B cell (primary cell): ENCODE measurements at regions not wholly inside any gene's neighbourhood (a gene's known extent, or its start where the extent isn't known, plus 50 kb on each side); places are given as distances from the start of the nearest gene placed in this dataset.

Experiments used
- ATAC-seq: fragments of 200-7000 bp; cut with Tn5 transposase; one replicate; pipeline ENCODE4 v1.10.0; 2021; ENCODE audit warnings: low read depth, mild to moderate bottlenecking, moderate number of reproducible peaks, moderate library complexity
- CTCF ChIA-PET: fragments of 350-600 bp; sonication (Branson Sonifier 250); formaldehyde crosslinking; loops from one replicate; lab custom pipeline; 2021; ENCODE audit warnings: antibody characterized with exemption, inconsistent platforms; lab: Charles Lee
- POLR2A ChIA-PET: fragments of 350-600 bp; sonication (Branson Sonifier 250); formaldehyde crosslinking; loops from one replicate; lab custom pipeline; 2021; ENCODE audit warnings: antibody characterized with exemption; lab: Charles Lee
- DNase-seq: peaks from one replicate; pipeline ENCODE4 v3.0.0; 2013
- H2AFZ ChIP-seq: 2 replicates; pipeline ENCODE4 v1.6.1; 2012; ENCODE audit warnings: mild to moderate bottlenecking, low read depth, low read length; ENCODE audit not compliant: insufficient read depth, poor library complexity, severe bottlenecking
- H3K27ac ChIP-seq, 2 donors: 1 replicate in 1 of 2; 2 replicates in 1 of 2; pipeline ENCODE4 v1.5.1; 2012 to 2013; ENCODE audit warnings: low read length in 2 of 2, mild to moderate bottlenecking in 2 of 2, moderate library complexity in 1 of 2
- H3K27me3 ChIP-seq, 4 experiments: fragments of 200-600 bp in 1 of 4; sonication (generic) in 1 of 4; replicated peaks in 1 of 4; 1 replicate in 2 of 4; 2 replicates in 2 of 4; pipeline versions ENCODE4 v1.6.1 to v1.7.0; 2013 to 2016; ENCODE audit warnings: low read length in 3 of 4, mild to moderate bottlenecking in 2 of 4, mixed read lengths in 1 of 4, moderate library complexity in 1 of 4; ENCODE audit not compliant: insufficient read depth in 4 of 4, control insufficient read depth in 3 of 4; ENCODE audit errors: control extremely low read depth in 1 of 4
- H3K36me3 ChIP-seq, 2 experiments: replicated peaks in 1 of 2; 1 replicate in 1 of 2; 2 replicates in 1 of 2; pipeline versions ENCODE4 v1.6.1 to v1.7.1; 2013; ENCODE audit warnings: low read length in 1 of 2; ENCODE audit not compliant: insufficient read depth in 2 of 2, control insufficient read depth in 1 of 2; ENCODE audit errors: control extremely low read depth in 1 of 2, extremely low read depth in 1 of 2
- H3K4me1 ChIP-seq, 2 donors: fragments of 200-600 bp in 1 of 2; sonication (generic) in 1 of 2; 1 replicate in 1 of 2; 2 replicates in 1 of 2; pipeline versions ENCODE4 v1.5.1 to v1.6.1; 2013 to 2017; ENCODE audit warnings: low read length in 2 of 2; ENCODE audit not compliant: control insufficient read depth in 2 of 2, insufficient read depth in 2 of 2
- H3K4me2 ChIP-seq: replicated peaks from 2 replicates; pipeline ENCODE3; 2012; ENCODE audit warnings: mild to moderate bottlenecking, low read depth, low read length; ENCODE audit not compliant: poor library complexity, severe bottlenecking
- H3K4me3 ChIP-seq, 5 experiments: fragments of 200-600 bp in 1 of 5; sonication (generic) in 1 of 5; 1 replicate in 3 of 5; 2 replicates in 2 of 5; pipeline versions ENCODE4 v1.5.1 to v1.7.0; 2011 to 2016; ENCODE audit warnings: low read length in 4 of 5, mild to moderate bottlenecking in 4 of 5, low read depth in 2 of 5, control low read depth in 1 of 5, moderate library complexity in 1 of 5; ENCODE audit not compliant: insufficient read depth in 1 of 5; ENCODE audit errors: control extremely low read depth in 1 of 5, extremely low read depth in 1 of 5
- H3K79me2 ChIP-seq: fragments of 200-600 bp; sonication (generic); one replicate; pipeline ENCODE4 v1.6.0; 2016; ENCODE audit warnings: low read length; ENCODE audit not compliant: control insufficient read depth, insufficient read depth
- H3K9ac ChIP-seq: fragments of 200-600 bp; sonication (generic); 2 replicates; pipeline ENCODE4 v1.6.1; 2017; ENCODE audit warnings: mild to moderate bottlenecking, low read length, moderate library complexity
- H3K9me3 ChIP-seq, 3 donors: one replicate each; pipeline versions ENCODE4 v1.6.1 to v1.7.1; 2013; ENCODE audit warnings: low read length in 2 of 3; ENCODE audit not compliant: control insufficient read depth in 2 of 3, insufficient read depth in 1 of 3; ENCODE audit errors: control extremely low read depth in 1 of 3
- H4K20me1 ChIP-seq: 2 replicates; pipeline ENCODE4 v1.6.0; 2012; ENCODE audit warnings: mild to moderate bottlenecking, low read length; ENCODE audit not compliant: insufficient read depth, control insufficient read depth, poor library complexity, severe bottlenecking
- H3K27ac Mint-ChIP-seq: one replicate; pipeline ENCODE4 v1.8.0; 2021; ENCODE audit warnings: mixed read lengths
- H3K27me3 Mint-ChIP-seq: one replicate; pipeline ENCODE4 v1.8.0; 2021; ENCODE audit warnings: mixed read lengths
- H3K4me1 Mint-ChIP-seq: one replicate; pipeline ENCODE4 v1.8.0; 2021; ENCODE audit warnings: mixed read lengths
- H3K4me3 Mint-ChIP-seq: one replicate; pipeline ENCODE4 v1.8.0; 2021; ENCODE audit warnings: mixed read lengths
- H3K9me3 Mint-ChIP-seq: one replicate; pipeline ENCODE4 v1.8.0; 2022; ENCODE audit warnings: mixed read lengths; ENCODE audit not compliant: insufficient read depth
- EZH2 ChIP-seq: IDR thresholded peaks from 2 replicates; pipeline ENCODE4 v1.6.1; 2012; ENCODE audit warnings: borderline replicate concordance, low read depth, mild to moderate bottlenecking, moderate library complexity, low read length; ENCODE audit not compliant: insufficient read depth, poor library complexity, severe bottlenecking
- WGBS: methylation state at CpG from one replicate; pipeline ENCODE4 v1.1.5; 2013; ENCODE audit warnings: missing lambda C conversion rate; ENCODE audit not compliant: insufficient coverage; 5-methylcytosine and 5-hydroxymethylcytosine counted together
- intact Hi-C: fragments of 100-400 bp; cut with micrococcal nuclease; formaldehyde crosslinking; loops from one replicate; pipeline ENCODE4 v1.10.0; 2022
- TF ChIP-seq, protein P1 (sequence below): fragments of 200-600 bp; IDR thresholded peaks from one replicate; pipeline ENCODE4 v1.8.0; 2022; ENCODE audit warnings: antibody characterized with exemption, mild to moderate bottlenecking

GRCh38 chr12:88684610-88685009, 104.3 kb upstream of the KITLG start:
- H3K27me3 Mint-ChIP-seq = no peaks in the 10 kb centered on the region
- Histone ChIP-seq H3K4me1 (no peaks in the 10 kb centered on the region), H3K27ac (no peak overlapping the region), H3K4me3 (no peak overlapping the region), H3K9me3 (peaks cover 0 to 5% (median 0%) of the 10 kb centered on the region in 3 donors), H2AFZ (no peak overlapping the region), H3K36me3 (no peaks in the 10 kb centered on the region), H3K4me2 (no peak overlapping the region), H3K79me2 (no peaks in the 10 kb centered on the region), H3K9ac (no peak overlapping the region), H3K27me3 (no peaks in the 10 kb centered on the region), H4K20me1 (no peaks in the 10 kb centered on the region)
- POLR2A ChIA-PET = interaction anchor here (0.6 kb wide), 1 partner anchor 236 kb away, joined by 3 read pairs; no protein-coding TSS in a partner anchor
- no peaks in the 10 kb centered on the region for H3K4me1 Mint-ChIP-seq
- intact Hi-C loops = no loop called here
- no peak overlapping the region for H3K4me3 Mint-ChIP-seq
- no peak for ATAC-seq
- TF ChIP-seq, protein P1, sequence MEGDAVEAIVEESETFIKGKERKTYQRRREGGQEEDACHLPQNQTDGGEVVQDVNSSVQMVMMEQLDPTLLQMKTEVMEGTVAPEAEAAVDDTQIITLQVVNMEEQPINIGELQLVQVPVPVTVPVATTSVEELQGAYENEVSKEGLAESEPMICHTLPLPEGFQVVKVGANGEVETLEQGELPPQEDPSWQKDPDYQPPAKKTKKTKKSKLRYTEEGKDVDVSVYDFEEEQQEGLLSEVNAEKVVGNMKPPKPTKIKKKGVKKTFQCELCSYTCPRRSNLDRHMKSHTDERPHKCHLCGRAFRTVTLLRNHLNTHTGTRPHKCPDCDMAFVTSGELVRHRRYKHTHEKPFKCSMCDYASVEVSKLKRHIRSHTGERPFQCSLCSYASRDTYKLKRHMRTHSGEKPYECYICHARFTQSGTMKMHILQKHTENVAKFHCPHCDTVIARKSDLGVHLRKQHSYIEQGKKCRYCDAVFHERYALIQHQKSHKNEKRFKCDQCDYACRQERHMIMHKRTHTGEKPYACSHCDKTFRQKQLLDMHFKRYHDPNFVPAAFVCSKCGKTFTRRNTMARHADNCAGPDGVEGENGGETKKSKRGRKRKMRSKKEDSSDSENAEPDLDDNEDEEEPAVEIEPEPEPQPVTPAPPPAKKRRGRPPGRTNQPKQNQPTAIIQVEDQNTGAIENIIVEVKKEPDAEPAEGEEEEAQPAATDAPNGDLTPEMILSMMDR = no peak
- TF ChIP-seq EZH2 = no peak
- H3K9me3 Mint-ChIP-seq = no peaks in the 10 kb centered on the region
- H3K27ac Mint-ChIP-seq = no peak overlapping the region
- CTCF ChIA-PET = no interaction called here
- no peak for DNase-seq
- WGBS = 100% methylated on average over 1 of the region's 2 CpGs

DNA sequence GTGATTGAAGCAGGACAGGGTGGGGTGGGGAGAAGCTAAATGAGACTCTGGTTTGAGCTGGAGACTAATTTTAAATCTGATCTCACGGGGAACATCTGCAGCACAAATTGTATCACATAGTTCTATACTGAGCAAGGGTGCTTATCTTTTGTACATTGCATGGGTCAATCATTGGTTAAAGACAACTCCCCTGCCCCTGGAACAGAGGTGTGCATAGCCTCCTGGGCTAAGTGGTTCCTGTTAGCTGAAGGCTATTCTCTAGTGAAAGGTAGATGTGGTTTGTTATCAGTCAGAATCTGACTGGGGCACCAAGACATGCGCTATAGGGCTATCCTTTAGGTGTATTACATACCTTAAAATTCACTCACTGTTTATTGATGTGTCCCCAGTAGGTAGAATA, 103.9 kb upstream of the KITLG start:
- Histone ChIP-seq H3K27ac (no peak overlapping the region), H3K9ac (no peak overlapping the region), H3K27me3 (no peaks in the 10 kb centered on the region), H2AFZ (no peak overlapping the region), H3K9me3 (peaks cover 0 to 5% (median 0%) of the 10 kb centered on the region in 3 donors), H3K4me3 (no peak overlapping the region), H3K4me2 (no peak overlapping the region), H3K4me1 (no peaks in the 10 kb centered on the region), H3K79me2 (no peaks in the 10 kb centered on the region), H4K20me1 (no peaks in the 10 kb centered on the region), H3K36me3 (no peaks in the 10 kb centered on the region)
- ATAC-seq = no peak
- no peak overlapping the region for H3K4me3 Mint-ChIP-seq
- no peaks in the 10 kb centered on the region for H3K9me3 Mint-ChIP-seq
- POLR2A ChIA-PET = interaction anchor here (0.6 kb wide), 1 partner anchor 237 kb away, joined by 3 read pairs; no protein-coding TSS in a partner anchor
- H3K27ac Mint-ChIP-seq = no peak overlapping the region
- TF ChIP-seq, protein P1 = no peak
- no peak for TF ChIP-seq EZH2
- no CpG with 5 or more reads among the region's 2 CpGs for WGBS
- H3K27me3 Mint-ChIP-seq = no peaks in the 10 kb centered on the region
- no peak for DNase-seq
- no peaks in the 10 kb centered on the region for H3K4me1 Mint-ChIP-seq
- CTCF ChIA-PET = no interaction called here
- intact Hi-C loops = no loop called here
